Putamen (tissue), 1 donor: ENCODE measurements at regions not wholly inside any gene's neighbourhood (a gene's known extent, or its start where the extent isn't known, plus 50 kb on each side); places are given as distances from the start of the nearest gene placed in this dataset.
"Not testable (repeated sequence)": the region's sequence is repeated elsewhere in the genome, so short reads cannot be mapped to it uniquely, and the experiment has no call there.

Experiments
- DNase-seq: peaks from one replicate; pipeline ENCODE4 v3.0.0-alpha.2; 2016; ENCODE audit warnings: low spot score

DNA sequence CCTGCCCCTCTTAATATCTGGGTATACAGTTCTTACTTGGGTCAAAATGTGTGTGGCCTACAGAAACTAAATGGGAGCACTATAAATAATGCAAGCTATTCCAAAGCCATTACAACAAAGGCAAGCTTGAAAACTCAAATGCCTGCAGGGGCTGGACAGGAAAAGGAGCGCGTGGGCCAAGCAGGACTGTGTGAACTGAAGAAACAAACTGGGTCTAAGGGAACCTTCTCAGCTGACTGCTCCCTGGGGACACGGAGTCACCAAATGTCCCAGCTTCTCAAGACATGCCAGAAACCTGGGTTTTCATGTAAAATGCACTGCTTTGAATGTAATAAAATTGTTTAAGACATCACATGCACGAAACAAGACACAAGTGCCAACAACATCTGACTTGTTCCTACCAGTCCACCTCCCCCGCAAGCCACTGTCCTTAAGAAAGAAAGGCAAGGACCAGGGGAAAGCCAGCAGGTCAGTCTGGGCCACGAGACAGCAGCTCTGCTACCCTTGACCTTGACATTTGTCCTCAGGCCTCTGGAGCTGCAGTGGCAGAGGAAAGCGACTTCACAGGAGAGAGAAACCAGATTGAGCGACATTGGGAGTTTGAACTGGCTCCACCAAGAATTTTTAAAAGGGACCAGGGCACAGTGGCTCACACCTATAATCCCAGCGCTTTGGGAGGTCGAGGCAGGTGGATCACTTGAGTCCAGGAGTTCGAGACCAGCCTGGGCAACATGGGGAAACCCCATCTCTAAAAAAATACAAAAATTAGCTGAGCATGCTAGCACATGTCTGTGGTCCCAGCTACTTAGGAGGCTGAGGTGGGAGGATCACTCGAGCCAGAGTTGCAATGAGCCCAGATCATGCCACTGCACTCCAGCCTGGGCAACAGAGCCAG is 89.7 kb upstream of the SH3BP4 start:
- peak; percentile 45 for DNase-seq

DNA sequence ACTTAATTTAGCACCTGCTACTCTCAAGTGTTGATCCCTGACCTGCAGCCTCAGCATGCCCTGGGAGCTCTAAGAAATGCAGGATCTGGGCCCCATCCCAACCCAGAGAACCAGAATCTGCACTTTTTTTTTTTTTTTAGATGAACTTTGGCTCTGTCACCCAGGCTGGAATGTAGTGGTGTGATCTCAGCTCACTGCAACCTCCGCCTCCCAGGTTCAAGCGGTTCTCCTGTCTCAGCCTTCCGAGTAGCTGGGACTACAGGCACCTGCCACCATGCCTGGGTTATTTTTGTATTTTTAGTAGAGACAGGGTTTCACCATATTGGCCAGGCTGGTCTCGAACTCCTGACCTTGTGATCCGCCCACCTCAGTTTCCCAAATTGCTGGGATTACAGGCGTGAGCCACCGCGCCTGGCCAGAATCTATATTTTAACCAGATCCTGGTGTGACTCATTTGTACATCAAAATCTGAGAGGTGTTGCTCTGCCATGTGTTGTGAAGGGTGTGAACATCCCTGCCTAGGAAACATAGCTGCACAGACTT is 92.4 kb upstream of the SH3BP4 start:
- DNase-seq, result not testable (repeated sequence)

DNA sequence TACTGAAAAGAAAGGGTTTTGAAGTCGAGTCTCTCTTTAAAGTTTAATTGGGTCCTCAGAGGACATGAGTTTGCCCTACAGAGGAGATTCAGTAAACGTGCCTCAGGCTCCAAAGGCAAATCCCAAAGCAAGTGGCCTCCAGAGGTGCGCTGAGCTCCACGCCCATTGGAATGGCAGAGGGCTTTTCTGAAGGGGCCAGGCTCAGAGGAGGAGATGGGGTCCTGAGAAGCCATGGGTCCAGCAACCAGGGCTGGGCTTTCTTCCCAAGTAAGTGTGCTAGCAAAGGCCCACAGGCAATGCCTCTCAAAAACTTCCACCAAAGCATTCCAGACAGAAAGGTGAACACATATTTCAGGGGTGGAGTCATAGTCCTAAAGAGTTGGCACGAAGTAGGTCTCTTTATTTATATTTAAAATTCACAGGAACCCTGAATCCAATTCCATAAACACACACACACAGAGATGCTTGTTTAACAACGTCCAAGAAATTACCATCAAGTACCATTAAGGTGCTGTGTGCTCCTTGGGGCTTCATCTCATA is 93.0 kb upstream of the SH3BP4 start:
- DNase-seq, result no peak

DNA sequence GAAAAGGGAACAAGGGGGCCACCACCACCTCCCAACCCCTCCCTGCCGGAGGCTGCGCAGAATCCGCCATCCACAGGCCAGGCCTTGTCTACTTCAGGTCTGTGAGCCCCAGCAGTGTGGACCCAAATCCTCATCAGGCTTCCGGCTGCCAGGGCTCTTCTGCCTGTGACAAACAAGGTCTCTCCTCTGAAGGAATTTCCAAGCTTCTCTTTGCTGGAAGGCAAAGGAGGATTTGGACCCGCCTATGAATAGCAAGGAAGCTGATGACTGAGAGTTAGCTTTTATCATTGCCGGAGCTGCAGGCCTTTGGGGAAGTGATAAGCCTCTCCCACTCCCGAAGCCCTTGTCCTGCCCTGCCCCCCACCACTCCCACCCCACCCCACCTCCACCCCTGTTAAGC is 93.7 kb upstream of the SH3BP4 start:
- DNase-seq, result no peak

DNA sequence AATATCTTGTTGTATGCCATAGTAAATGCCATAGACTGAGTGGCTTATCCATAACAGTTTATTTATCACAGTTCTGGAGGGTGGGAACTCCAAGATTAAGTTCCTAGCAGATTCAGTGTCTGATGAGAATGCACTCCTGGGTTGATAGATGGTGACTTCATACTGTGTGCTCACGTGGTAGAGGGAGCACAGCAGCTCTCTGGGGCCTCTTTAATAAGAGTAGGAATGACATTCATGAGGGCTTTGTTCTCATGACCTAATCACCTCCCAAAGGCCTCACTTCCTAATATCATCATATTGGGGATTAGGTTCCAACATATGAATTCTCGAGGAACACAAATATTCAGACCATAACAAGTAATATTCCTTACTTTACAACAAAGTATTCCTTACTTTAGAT is 98.1 kb upstream of the SH3BP4 start:
- DNase-seq, result no peak

DNA sequence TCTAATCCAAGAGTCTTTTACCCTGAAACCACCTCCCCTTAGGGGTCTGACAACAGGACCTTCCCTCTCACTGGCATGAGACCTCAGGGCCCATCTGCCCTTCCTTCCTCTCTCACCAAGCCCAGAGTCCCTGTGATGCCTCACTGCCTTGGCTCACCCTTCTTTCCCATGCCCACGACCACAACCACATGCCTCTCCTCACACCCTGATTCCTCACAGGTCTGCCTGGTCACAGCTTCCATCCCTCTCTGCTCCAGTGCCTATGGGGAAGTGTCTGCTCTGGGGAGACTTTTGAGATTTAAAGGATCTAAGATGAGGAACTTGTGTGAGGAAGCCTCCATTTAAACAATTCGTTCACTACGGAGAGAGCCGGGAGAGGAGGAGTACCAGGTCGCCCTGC is 98.9 kb upstream of the SH3BP4 start:
- DNase-seq, result no peak

DNA sequence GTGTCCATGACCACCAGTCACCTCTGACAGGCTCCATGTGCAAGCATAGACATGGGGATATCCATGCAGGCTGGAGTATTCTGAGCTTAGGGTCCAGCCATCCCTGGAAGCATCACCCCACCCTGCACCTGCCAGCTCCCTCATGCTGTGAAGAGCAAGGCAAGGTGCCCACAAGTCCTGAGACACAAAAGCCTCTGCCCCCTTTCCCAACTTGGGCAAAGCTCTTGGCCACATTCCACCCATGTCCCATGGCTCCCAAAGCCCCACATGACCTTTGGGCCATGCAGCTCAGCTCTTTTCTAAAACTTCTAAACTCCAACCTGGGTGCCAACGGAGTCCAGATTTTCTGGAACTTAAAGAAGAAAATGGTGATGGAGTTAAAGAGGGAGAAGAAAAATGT is 99.8 kb upstream of the SH3BP4 start:
- no peak for DNase-seq

DNA sequence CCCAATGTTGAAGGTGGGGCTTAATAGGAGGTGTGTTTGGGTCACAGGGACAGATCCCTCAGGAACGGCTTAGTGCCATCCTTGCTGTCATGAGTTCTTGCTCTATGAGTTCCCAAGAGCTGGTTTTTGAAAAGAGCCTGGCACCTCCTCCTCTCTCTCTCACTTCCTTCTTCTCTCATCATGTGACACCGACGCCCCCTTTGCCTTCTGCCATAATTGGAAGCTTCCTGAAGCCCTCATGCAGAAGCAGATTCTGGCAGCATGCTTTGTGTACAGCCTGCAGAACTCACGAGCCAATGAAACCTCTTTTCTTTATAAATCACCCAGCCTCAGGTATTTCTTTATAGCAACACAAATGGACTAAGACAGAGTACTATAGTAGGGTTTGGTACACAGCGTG is 100.4 kb upstream of the SH3BP4 start:
- DNase-seq, result no peak

DNA sequence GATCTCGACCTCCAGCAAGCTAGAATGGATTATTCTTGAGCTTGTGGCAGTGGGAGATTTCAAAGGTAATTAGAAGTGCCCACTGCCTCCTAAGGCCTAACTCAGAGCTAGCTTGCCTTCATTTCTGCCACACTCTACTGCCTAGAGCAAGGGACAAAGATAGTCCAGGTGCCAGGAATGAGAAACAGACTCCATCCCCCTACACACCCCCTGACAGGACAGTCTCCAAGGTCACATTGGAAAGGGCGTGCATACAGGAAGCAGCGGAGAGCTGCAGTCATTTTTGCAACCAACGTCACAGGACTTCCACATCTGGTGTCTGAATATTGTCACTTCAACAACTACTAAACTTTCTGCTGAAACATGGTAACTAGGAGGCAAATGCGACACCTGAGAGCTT is 101.0 kb upstream of the SH3BP4 start:
- DNase-seq, result no peak

DNA sequence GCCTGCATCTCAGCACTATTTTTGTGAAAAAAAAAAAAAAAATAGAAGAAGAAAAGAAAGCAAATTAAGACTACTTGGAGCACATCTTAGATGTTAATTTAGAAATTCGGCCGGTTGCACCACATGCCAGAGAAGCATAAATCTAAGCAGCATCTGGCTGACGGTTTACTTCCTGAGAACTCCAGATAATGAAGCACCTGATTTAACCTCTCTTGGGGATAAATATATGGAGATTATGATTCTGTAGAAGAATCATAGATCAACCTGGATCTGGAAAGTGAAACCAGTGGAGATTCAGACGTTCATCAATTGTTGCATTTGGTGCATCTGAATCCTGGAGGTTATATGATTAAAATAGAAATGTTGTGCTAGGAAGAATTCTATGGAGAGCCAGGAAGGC is 102.1 kb upstream of the SH3BP4 start:
- no peak for DNase-seq

DNA sequence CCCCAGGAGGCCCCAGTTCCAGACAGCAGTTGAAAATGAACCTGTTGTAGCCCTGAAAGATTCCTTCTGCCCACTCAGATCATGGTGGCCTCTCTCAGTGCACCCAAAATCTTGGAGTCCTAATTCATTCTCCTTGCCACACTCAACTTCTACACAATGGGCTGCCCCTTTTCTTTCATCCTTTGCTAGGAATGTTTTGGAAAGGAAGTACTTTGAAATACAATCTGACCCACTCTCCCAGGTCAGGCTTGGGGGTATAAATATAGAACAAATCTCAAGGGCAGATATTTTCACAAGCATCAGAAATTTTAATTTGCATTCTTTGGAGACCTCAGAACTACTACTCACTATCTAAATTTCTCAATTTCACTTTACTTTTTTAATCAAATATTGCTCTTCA is 103.2 kb upstream of the SH3BP4 start:
- no peak for DNase-seq

DNA sequence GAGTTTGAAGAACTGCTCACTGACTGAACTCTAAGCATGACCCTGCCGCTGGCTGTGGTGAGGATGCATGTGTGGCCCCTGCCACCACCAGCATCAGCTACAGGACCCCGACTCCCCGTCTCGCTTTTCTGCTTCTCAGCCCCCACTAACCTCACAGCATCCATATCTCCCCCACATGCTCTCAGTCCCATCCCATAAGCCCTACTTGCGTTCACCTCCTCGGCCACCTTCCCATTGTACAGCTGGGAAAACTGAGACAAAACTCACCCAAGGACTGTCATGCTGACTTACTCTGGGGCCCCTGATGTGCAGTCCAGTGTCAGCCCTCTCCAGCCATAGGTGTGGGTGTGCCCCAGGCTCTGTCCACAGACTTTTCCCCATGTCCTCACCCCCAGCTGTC is 104.2 kb upstream of the SH3BP4 start:
- DNase-seq, result no peak

DNA sequence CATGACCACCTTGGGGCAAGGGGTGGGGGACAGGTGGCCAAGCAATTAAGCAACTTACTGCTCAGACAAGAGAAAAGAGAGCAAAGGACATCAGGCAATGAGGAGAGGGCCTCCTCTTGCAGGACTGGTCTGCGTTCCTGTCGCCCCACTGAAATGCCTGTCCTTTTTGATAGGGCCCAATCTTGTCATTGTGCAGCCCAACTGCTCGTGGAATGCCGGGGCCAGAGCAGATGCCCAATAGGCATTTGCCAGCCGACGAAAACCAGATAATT is 104.5 kb upstream of the SH3BP4 start:
- DNase-seq, result no peak

DNA sequence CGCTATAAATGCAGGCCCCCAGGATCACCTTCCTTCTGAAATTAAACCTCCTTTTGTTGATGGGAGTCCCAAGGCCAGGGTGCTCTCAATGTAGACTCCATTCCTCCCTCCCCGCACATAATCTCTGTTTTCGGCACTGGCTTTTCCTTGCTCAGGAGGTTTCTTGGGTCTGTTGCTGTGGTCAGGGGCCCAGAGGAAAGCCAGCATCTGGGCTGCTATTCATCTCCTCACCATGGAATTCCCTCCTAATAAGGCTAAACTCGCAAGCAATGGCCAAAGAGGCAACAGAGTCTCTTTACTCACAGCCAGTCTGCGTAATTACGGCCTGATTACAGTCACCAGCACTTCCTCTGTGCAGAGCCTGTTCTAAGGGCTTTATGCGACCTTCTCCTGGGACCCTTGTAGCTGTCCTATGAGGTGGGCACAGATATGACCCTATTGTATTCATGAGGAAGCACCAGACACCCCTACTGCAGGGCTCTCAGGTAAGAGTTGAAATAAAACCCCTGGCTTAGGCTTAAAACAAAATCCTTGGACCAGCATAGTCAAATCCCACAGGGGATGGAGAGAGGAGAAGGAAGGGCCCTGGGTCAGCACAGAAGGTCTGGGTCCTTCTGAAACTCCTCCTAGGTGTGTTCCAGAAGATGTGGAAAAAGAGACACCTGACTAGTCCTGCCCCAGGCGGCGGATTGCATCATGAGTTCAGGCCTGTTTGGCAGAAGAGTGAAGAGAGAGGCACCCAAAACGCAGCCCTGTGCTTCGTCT is 105.0 kb upstream of the SH3BP4 start:
- no peak for DNase-seq

DNA sequence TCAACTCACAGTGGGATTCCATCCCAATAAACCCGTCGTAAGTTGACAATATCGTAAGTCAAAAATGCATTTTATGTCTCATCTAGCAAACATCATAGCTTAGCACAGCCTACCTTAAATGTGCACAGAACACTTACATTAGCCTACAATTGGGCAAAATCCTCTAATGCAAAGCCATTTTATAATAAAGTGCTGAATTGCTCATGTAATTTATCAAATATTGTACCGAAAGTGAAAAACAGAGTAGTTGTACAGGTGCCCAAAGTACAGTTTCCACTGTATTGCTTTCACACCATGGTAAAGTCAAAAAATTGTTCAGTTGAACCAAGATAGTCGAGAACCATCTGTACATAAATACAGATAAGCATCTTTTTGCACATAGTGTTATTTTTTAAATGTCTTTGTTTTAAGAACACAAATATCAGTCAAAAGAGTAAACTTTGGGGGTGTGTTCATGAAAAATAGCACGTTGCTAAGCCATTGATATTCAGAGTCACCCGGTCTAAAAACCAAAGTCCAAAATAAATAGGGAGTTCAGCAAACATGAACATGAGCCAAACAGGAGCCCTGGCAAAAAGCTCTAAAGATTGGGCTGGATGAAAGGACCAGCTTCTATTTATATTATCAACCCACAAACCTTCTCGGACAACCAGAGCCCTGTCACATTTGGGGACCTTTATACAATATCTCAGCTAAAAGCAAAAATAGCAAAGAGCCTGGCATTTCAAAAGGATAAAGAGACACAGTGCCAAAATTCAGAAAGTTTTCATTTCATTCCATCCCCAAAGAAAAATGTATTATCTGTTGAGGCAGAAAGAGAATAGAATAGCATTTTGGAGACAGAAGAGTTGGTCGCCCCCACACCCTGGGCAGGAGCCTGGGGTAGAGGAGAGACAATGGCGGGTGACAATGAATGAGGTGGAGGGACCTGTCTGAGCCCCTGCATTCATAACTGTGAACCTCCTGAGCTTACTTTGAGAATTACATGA is 105.9 kb upstream of the SH3BP4 start:
- no peak for DNase-seq

DNA sequence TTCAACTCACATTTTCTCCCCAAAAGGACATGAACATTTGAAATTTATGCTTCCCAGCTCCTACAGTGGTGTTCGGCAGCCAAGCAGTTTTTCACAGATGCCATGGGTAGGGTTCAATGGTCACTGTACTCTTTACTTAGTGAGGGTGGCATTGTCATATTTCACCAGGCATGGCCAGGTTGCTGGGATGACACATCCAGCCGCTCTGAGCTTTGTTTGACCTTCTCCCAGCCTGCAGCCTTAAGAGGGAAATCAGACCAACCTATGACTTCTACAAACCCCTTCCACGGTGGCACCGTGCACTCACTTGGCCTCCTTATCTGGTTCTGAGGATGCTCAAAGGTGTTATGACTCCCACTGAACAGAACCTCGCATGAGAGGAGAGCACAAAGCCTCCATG is 108.4 kb upstream of the SH3BP4 start:
- no peak for DNase-seq

DNA sequence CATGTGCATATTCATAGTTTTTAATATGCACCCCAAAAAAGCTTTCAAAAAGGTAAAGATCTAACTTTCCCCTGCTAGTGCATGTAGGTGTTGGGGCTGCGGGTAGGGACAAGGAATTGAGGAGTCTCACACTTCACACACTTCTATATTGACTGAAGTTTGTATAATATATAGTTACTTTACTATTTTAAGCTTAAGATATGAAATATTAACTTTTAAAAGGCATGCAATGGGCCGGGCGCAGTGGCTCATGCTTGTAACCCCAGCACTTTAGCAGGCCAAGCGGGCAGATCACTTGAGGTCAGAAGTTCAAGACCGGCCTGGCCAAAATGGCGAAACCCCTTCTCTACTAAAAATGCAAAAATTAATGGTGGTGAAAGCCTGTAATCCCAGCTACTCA is 109.1 kb upstream of the SH3BP4 start:
- no peak for DNase-seq

DNA sequence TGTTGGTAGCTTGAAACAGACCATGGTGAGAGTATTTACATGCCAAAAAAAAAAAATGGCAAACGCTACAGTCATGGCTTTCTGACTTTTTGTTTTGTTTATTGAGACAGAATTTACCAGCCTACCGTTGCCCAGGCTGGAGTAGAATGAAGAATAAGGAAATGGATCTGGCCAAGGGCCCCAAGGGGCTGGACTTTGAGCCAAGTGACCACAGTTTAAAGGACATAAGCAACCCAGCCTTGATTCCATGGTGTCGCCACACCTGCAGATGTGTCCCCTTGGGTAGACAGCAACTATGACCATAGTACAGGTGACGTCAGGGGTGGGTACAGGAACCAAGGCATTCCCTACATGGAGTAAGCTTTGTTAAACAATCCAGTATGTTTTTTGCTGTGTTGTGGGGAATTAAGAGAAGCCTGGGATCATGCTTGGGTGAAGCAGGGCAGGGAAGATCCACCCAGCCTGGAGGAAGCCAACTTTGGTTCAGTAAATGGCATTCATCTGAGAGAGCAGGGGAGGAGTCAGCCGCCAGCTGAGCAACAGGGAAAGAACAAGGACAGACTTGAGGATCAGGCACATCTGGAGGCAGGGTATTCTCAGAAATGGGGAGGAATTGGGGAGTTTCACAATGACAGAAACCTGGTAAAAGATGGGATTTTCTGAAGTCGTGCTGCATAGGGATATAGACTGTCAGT is 110.3 kb upstream of the SH3BP4 start:
- no peak for DNase-seq

DNA sequence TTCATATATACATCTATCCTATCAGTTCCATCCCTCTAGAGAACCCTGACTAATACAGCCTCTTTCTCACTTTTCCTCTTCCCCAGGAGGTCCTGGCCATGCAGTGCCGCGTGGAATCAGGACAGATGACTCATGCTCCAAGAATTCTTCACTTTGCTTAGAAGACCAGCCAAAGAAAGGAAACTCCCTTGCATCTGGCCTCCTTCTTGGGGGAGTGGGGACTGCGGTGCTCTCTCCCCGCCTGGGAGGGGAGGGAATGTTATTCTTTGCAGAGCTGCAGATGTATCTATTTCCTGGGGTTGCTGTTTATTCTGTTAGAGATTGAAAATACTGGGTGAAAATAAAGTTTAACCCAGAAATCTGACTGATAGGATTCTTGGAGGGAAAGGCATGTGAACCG is 111.5 kb upstream of the SH3BP4 start:
- peak; percentile 32 for DNase-seq

DNA sequence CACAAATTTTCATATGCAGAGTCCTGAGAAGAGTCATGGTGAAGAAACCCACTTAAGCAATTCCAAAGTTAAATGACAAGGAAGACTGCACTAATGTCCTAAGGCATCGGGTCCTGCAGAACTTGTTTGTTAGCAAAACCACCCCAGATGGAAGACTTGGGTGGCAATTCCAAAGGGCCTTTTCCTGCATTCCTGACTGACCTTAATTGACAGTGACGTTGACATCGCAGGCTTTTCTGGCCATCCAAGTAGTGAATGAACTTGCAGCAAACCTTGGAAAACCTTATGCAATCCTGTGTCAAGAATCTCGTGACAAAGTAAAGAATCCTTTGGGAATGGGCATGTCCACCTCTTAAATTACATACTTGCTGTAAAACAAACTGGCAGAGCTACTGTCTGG is 112.5 kb upstream of the SH3BP4 start:
- no peak for DNase-seq

DNA sequence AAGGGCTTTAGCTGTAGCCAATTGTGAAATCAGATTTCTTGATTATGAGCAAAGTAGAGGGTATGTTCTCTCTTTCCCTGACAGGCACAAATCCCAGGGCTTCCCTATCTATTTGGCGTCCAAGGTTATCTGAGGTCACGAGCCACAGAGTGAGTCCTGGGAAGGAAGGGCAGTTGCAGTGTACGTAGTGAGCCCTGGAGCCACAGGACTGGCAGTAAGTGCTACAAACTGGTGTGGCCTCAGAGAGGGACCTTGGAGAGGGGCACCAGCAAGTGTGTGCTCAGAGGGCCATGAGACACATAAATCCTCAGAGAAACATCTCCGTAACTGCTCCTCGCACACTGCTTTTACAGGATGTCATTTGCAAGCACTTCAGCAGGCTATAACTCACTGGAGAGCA is 115.5 kb upstream of the SH3BP4 start:
- no peak for DNase-seq
